ENCODE measurements at regions not wholly inside any gene's neighbourhood (a gene's known extent, or its start where the extent isn't known, plus 50 kb on each side); places are given as distances from the start of the nearest gene placed in this dataset.

DNA sequence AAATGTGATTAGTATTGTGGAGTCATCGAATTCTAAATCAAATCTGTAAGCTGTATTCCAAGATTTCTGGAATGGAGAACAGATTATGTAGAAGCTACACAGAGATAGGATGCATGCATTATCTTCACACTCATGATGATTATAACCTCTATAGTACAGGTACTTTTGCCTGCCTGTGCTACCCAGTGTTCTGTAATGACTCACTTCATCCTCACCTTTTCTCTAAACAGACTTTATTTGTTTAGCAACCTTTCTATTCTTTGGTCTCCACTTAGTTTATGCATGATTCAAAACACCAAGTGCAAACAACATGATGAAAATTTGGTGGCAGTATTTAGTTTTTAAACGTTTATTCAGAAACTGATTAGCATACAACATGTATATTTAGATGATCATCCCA is 68.4 kb upstream of the PRPS1L1 start:
- no peak for FAIRE-seq
- TF ChIP-seq FOS (IDR thresholded peaks at IDR 0.05; ENCODE audit: borderline replicate concordance, insufficient read depth, low read length) (no peak), GATA2 (IDR thresholded peaks at IDR 0.05; ENCODE audit: insufficient read depth, insufficient read length, low read depth, low read length) (no peak), POLR2A (IDR thresholded peaks at IDR 0.05; ENCODE audit: low read depth, low read length) (no peak), JUN (IDR thresholded peaks at IDR 0.05; ENCODE audit: borderline replicate concordance, insufficient read depth, insufficient read length, low read depth) (no peak), EZH2 (IDR thresholded peaks at IDR 0.05; ENCODE audit: borderline replicate concordance, low read depth, low read length, severe bottlenecking) (no peak), MYC (IDR thresholded peaks at IDR 0.05; ENCODE audit: low read depth, low read length) (no peak), POLR2AphosphoS5 (IDR thresholded peaks at IDR 0.05; ENCODE audit: insufficient read depth, low read depth, low read length) (no peak)
- TF ChIP-seq, protein P1, sequence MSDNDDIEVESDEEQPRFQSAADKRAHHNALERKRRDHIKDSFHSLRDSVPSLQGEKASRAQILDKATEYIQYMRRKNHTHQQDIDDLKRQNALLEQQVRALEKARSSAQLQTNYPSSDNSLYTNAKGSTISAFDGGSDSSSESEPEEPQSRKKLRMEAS (IDR thresholded peaks at IDR 0.05; ENCODE audit: insufficient read depth, insufficient read length): no peak
- TF ChIP-seq, protein P2, sequence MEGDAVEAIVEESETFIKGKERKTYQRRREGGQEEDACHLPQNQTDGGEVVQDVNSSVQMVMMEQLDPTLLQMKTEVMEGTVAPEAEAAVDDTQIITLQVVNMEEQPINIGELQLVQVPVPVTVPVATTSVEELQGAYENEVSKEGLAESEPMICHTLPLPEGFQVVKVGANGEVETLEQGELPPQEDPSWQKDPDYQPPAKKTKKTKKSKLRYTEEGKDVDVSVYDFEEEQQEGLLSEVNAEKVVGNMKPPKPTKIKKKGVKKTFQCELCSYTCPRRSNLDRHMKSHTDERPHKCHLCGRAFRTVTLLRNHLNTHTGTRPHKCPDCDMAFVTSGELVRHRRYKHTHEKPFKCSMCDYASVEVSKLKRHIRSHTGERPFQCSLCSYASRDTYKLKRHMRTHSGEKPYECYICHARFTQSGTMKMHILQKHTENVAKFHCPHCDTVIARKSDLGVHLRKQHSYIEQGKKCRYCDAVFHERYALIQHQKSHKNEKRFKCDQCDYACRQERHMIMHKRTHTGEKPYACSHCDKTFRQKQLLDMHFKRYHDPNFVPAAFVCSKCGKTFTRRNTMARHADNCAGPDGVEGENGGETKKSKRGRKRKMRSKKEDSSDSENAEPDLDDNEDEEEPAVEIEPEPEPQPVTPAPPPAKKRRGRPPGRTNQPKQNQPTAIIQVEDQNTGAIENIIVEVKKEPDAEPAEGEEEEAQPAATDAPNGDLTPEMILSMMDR (IDR thresholded peaks at IDR 0.05; ENCODE audit: extremely low read depth in 1 of 2, insufficient read depth in 1 of 2, low read depth in 1 of 2, low read length in 2 of 2): no peak
- H3K9me3 ChIP-seq (replicated peaks; ENCODE audit: control insufficient read depth, insufficient read depth, low read length): no peaks in the 10 kb centered on the region

More for the DNA sequence above, 68.4 kb upstream of the PRPS1L1 start:
- intact Hi-C loops (cut with micrococcal nuclease): no loop called here
- BruUV-seq (replicated peaks): no TSS peak
- no peaks in the 10 kb centered on the region for H3K79me2 ChIP-seq (ENCODE audit: control insufficient read depth, insufficient read depth, low read length)
- no peaks in the 10 kb centered on the region for H3K36me3 ChIP-seq (ENCODE audit: control insufficient read depth in 2 of 2, extremely low read depth in 1 of 2, insufficient read depth in 2 of 2, low read length in 2 of 2)
- H2AFZ ChIP-seq (ENCODE audit: low read depth, low read length): no peak overlapping the region
- dilution Hi-C loops (cut with MboI; ENCODE audit: extremely low pct_ligation_motif_present, low sequenced_read_pairs): no loop called here
- no peak for DNase-seq (ENCODE audit: low read depth, low spot score)
- H3K4me3 ChIP-seq (replicated peaks in 1 of 3; ENCODE audit: insufficient read depth in 1 of 3, low read depth in 1 of 3, low read length in 3 of 3): no peak overlapping the region
- no peaks in the 10 kb centered on the region for H4K20me1 ChIP-seq (replicated peaks; ENCODE audit: control insufficient read depth, extremely low read depth, insufficient read depth, low read length)
- H3K4me2 ChIP-seq (ENCODE audit: insufficient read depth, low read length): no peak overlapping the region
- H3K4me1 ChIP-seq (ENCODE audit: control insufficient read depth, extremely low read depth, insufficient read depth, low read length): no peaks in the 10 kb centered on the region
- H3K9me1 ChIP-seq (replicated peaks; ENCODE audit: control insufficient read depth, extremely low read depth, insufficient read depth, low read length): no peaks in the 10 kb centered on the region
- H3K9ac ChIP-seq (replicated peaks; ENCODE audit: extremely low read depth, insufficient read depth, low read length): no peak overlapping the region
- ChIA-PET POLR2A (no interaction called here), CTCF (no interaction called here)
- no peaks in the 10 kb centered on the region for H3K27me3 ChIP-seq (ENCODE audit: control insufficient read depth in 2 of 2, insufficient read depth in 2 of 2, low read length in 2 of 2)
- H3K27ac ChIP-seq (ENCODE audit: insufficient read depth, low read depth, low read length): no peak overlapping the region

Measured in endothelial cell of umbilical vein (primary cell).